ENCODE measurements at regions not wholly inside any gene's neighbourhood (a gene's known extent, or its start where the extent isn't known, plus 50 kb on each side); places are given as distances from the start of the nearest gene placed in this dataset.

GRCh38 chr7:12957487-12957886 is 270.1 kb downstream of the ARL4A start:
- Histone ChIP-seq H3K4me2 (ENCODE audit: low read length) (no peak overlapping the region), H3K4me1 (ENCODE audit: insufficient read depth, low read length, poor library complexity, severe bottlenecking) (no peaks in the 10 kb centered on the region), H3K27ac (ENCODE audit: low read depth, low read length, poor library complexity, severe bottlenecking) (no peak overlapping the region), H3K79me2 (ENCODE audit: insufficient read depth, low read depth, low read length) (no peaks in the 10 kb centered on the region), H3K4me3 (ENCODE audit: low read depth, low read length, poor library complexity, severe bottlenecking) (no peak overlapping the region), H2AFZ (ENCODE audit: low read length) (no peak overlapping the region), H3K9me3 (ENCODE audit: low read length) (no peaks in the 10 kb centered on the region), H4K20me1 (ENCODE audit: insufficient read depth, low read length) (no peaks in the 10 kb centered on the region), H3K9me2 (ENCODE audit: insufficient read depth, low read length) (no peaks in the 10 kb centered on the region), H3K36me3 (ENCODE audit: insufficient read depth, low read length) (no peaks in the 10 kb centered on the region)
- POLR2A ChIA-PET, result interaction anchor here (1.0 kb wide), 1 partner anchor 9 kb away, joined by 4 read pairs; no protein-coding TSS in a partner anchor
- intact Hi-C loops (cut with micrococcal nuclease; ENCODE audit: unreplicated experiment), result no loop called here
- no TSS peak for BruUV-seq (replicated peaks)
- DNase-seq (ENCODE audit: low spot score), result no peak
- no peak for TF ChIP-seq EZH2phosphoT487 (IDR thresholded peaks at IDR 0.05; ENCODE audit: borderline replicate concordance, low read depth, low read length)
- no peak for TF ChIP-seq CTCF (conservative IDR thresholded peaks at IDR 0.05; ENCODE audit: low read length)
- CTCF ChIA-PET (ENCODE audit: unreplicated experiment), result no interaction called here

DNA sequence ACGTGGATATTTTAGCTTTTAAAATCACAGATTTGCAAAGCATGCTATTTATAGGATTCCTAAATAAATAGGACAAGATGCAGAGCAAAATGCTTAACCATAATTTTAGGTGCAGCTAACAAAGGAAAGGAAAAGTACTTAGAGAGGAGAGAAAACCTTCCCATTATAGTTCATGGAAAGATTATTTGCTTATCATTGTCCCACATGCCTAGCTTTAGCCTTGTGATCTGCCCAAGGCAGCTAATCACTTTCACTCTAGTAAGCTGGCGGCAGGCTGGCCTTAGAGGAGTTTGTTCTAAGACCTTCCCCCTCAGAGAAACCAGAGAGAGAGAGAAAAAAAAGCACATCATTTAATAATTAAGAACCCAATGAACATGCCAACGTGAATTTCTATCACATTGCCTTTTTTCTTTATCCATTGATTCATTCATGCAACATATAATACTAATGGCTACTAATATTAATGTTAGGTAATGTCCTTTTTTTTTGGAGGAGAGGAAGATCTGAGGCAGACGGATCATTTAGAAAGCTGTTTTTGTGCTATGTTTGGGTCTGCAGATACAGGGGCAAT is 274.6 kb downstream of the ARL4A start:
- ChIA-PET CTCF (ENCODE audit: unreplicated experiment) (no interaction called here), POLR2A (interaction anchor here (0.6 kb wide), 2 partner anchors 48 to 1092 kb away, joined by 3 to 4 read pairs; no protein-coding TSS in a partner anchor)
- intact Hi-C loops (cut with micrococcal nuclease; ENCODE audit: unreplicated experiment), result no loop called here
- Histone ChIP-seq H3K36me3 (ENCODE audit: insufficient read depth, low read length) (no peaks in the 10 kb centered on the region), H4K20me1 (ENCODE audit: insufficient read depth, low read length) (no peaks in the 10 kb centered on the region), H3K27ac (ENCODE audit: low read depth, low read length, poor library complexity, severe bottlenecking) (no peak overlapping the region), H2AFZ (ENCODE audit: low read length) (no peak overlapping the region), H3K9me2 (ENCODE audit: insufficient read depth, low read length) (no peaks in the 10 kb centered on the region), H3K4me1 (ENCODE audit: insufficient read depth, low read length, poor library complexity, severe bottlenecking) (no peaks in the 10 kb centered on the region), H3K9me3 (ENCODE audit: low read length) (no peaks in the 10 kb centered on the region), H3K79me2 (ENCODE audit: insufficient read depth, low read depth, low read length) (no peaks in the 10 kb centered on the region), H3K4me2 (ENCODE audit: low read length) (no peak overlapping the region), H3K4me3 (ENCODE audit: low read depth, low read length, poor library complexity, severe bottlenecking) (no peak overlapping the region)
- TF ChIP-seq CTCF (conservative IDR thresholded peaks at IDR 0.05; ENCODE audit: low read length), result no peak
- no peak for TF ChIP-seq EZH2phosphoT487 (IDR thresholded peaks at IDR 0.05; ENCODE audit: borderline replicate concordance, low read depth, low read length)
- DNase-seq (ENCODE audit: low spot score), result no peak
- BruUV-seq (replicated peaks), result no TSS peak

GRCh38 chr7:12963435-12963834 is 276.0 kb downstream of the ARL4A start:
- Histone ChIP-seq H4K20me1 (ENCODE audit: insufficient read depth, low read length) (no peaks in the 10 kb centered on the region), H3K4me1 (ENCODE audit: insufficient read depth, low read length, poor library complexity, severe bottlenecking) (no peaks in the 10 kb centered on the region), H3K27ac (ENCODE audit: low read depth, low read length, poor library complexity, severe bottlenecking) (no peak overlapping the region), H3K4me3 (ENCODE audit: low read depth, low read length, poor library complexity, severe bottlenecking) (no peak overlapping the region), H3K9me3 (ENCODE audit: low read length) (no peaks in the 10 kb centered on the region), H2AFZ (ENCODE audit: low read length) (no peak overlapping the region), H3K9me2 (ENCODE audit: insufficient read depth, low read length) (no peaks in the 10 kb centered on the region), H3K4me2 (ENCODE audit: low read length) (no peak overlapping the region), H3K79me2 (ENCODE audit: insufficient read depth, low read depth, low read length) (no peaks in the 10 kb centered on the region), H3K36me3 (ENCODE audit: insufficient read depth, low read length) (no peaks in the 10 kb centered on the region)
- BruUV-seq (replicated peaks), result no TSS peak
- ChIA-PET POLR2A (no interaction called here), CTCF (ENCODE audit: unreplicated experiment) (no interaction called here)
- TF ChIP-seq CTCF (conservative IDR thresholded peaks at IDR 0.05; ENCODE audit: low read length) (no peak), EZH2phosphoT487 (IDR thresholded peaks at IDR 0.05; ENCODE audit: borderline replicate concordance, low read depth, low read length) (no peak)
- DNase-seq (ENCODE audit: low spot score), result no peak
- intact Hi-C loops (cut with micrococcal nuclease; ENCODE audit: unreplicated experiment), result no loop called here

Measured in OCI-LY7 (cell line).